ENCODE measurements at regions not wholly inside any gene's neighbourhood (a gene's known extent, or its start where the extent isn't known, plus 50 kb on each side); places are given as distances from the start of the nearest gene placed in this dataset.

GRCh38 chr11:96708219-96708878 is 318.5 kb downstream of the JRKL start:
- TF ChIP-seq CTCF (IDR thresholded peaks at IDR 0.05) (no peak), EZH2 (IDR thresholded peaks at IDR 0.05; ENCODE audit: borderline replicate concordance, insufficient read depth, low read depth, low read length, poor library complexity, severe bottlenecking) (no peak)
